ENCODE measurements at regions not wholly inside any gene's neighbourhood (a gene's known extent, or its start where the extent isn't known, plus 50 kb on each side); places are given as distances from the start of the nearest gene placed in this dataset.

GRCh38 chr2:52194342-52194741, 1162.4 kb upstream of the NRXN1 start:
- Histone ChIP-seq H3K4me1 (no peaks in the 10 kb centered on the region), H3K27ac (no peak overlapping the region), H3K9me3 (peaks cover 0 to 4% of the 10 kb centered on the region in 2 donors), H3K4me3 (no peak overlapping the region), H3K27me3 (no peaks in the 10 kb centered on the region), H3K36me3 (no peaks in the 10 kb centered on the region)
- intact Hi-C loops (cut with DNase I), result no loop called here
- no peak for TF ChIP-seq CTCF (IDR thresholded peaks at IDR 0.05)
- DNase-seq, result no peak
- ATAC-seq, result no peak

GRCh38 chr2:52193804-52194203, 1161.9 kb upstream of the NRXN1 start:
- H3K27ac ChIP-seq, result no peak overlapping the region
- intact Hi-C loops (cut with DNase I), result no loop called here
- no peaks in the 10 kb centered on the region for H3K36me3 ChIP-seq
- TF ChIP-seq CTCF (IDR thresholded peaks at IDR 0.05), result no peak
- no peak overlapping the region for H3K4me3 ChIP-seq
- peaks cover 0 to 4% of the 10 kb centered on the region in 2 donors for H3K9me3 ChIP-seq
- no peaks in the 10 kb centered on the region for H3K4me1 ChIP-seq
- H3K27me3 ChIP-seq, result no peaks in the 10 kb centered on the region
- DNase-seq (no peak), ATAC-seq (no peak)

GRCh38 chr2:52192656-52193055, 1160.7 kb upstream of the NRXN1 start:
- intact Hi-C loops (cut with DNase I), result no loop called here
- no peak for TF ChIP-seq CTCF (IDR thresholded peaks at IDR 0.05)

GRCh38 chr2:52181080-52181479, 1149.1 kb upstream of the NRXN1 start:
- H3K9me3 ChIP-seq, result peaks cover 0 to 4% of the 10 kb centered on the region in 2 donors
- no peaks in the 10 kb centered on the region for H3K27me3 ChIP-seq
- no peaks in the 10 kb centered on the region for H3K36me3 ChIP-seq
- H3K4me3 ChIP-seq, result no peak overlapping the region
- no peaks in the 10 kb centered on the region for H3K4me1 ChIP-seq
- DNase-seq (no peak), ATAC-seq (no peak)
- no peak overlapping the region for H3K27ac ChIP-seq
- intact Hi-C loops (cut with DNase I), result no loop called here
- TF ChIP-seq CTCF (IDR thresholded peaks at IDR 0.05), result no peak

More at GRCh38 chr2:52192656-52193055, 1160.7 kb upstream of the NRXN1 start:
- DNase-seq, result no peak
- Histone ChIP-seq H3K4me3 (no peak overlapping the region), H3K27me3 (no peaks in the 10 kb centered on the region), H3K27ac (no peak overlapping the region), H3K4me1 (no peaks in the 10 kb centered on the region), H3K9me3 (peaks cover 0 to 4% of the 10 kb centered on the region in 2 donors), H3K36me3 (no peaks in the 10 kb centered on the region)
- ATAC-seq, result no peak

- no peaks in the 10 kb centered on the region for H3K9me3 ChIP-seq
- TF ChIP-seq CTCF (IDR thresholded peaks at IDR 0.05), result no peak
- H3K4me1 ChIP-seq, result no peaks in the 10 kb centered on the region
- H3K27me3 ChIP-seq, result no peaks in the 10 kb centered on the region
- H3K4me3 ChIP-seq, result no peak overlapping the region
- ATAC-seq (no peak), DNase-seq (no peak)
- H3K27ac ChIP-seq, result no peak overlapping the region
- H3K36me3 ChIP-seq, result no peaks in the 10 kb centered on the region
- intact Hi-C loops (cut with DNase I), result no loop called here
Observed at GRCh38 chr2:52178845-52179244, 1146.9 kb upstream of the NRXN1 start.
